HEK293 (cell line): ENCODE measurements at regions not wholly inside any gene's neighbourhood (a gene's known extent, or its start where the extent isn't known, plus 50 kb on each side); places are given as distances from the start of the nearest gene placed in this dataset.

Experiments
- CTCF ChIA-PET: fragments of 350-600 bp; formaldehyde crosslinking; extraction: SDS; loops from one replicate; lab custom pipeline; 2021; ENCODE audit warnings: antibody characterized with exemption; lab: Yijun Ruan, JAX
- POLR2A ChIA-PET: fragments of 300-600 bp; formaldehyde crosslinking; extraction: SDS; loops from one replicate; lab custom pipeline; 2020; ENCODE audit warnings: antibody characterized with exemption, inconsistent platforms; lab: Yijun Ruan, JAX
- H3K27ac ChIP-seq: fragments of 200-500 bp; sonication (Bioruptor generic); 2 replicates; pipeline ENCODE4 v1.5.1; 2014; ENCODE audit warnings: low read depth, low read length, control low read depth, inconsistent platforms; ENCODE audit errors: extremely low read depth
- H3K36me3 ChIP-seq, 2 experiments: fragments of 200-500 bp in 1 of 2; sonication (Bioruptor generic) in 1 of 2; 1 replicate in 1 of 2; 2 replicates in 1 of 2; pipeline ENCODE4 v1.5.1; 2014 to 2017; ENCODE audit warnings: inconsistent platforms in 2 of 2, low read length in 2 of 2; ENCODE audit not compliant: control insufficient read depth in 2 of 2, insufficient read depth in 1 of 2
- H3K4me1 ChIP-seq: fragments of 200-500 bp; sonication (Bioruptor generic); 2 replicates; pipeline ENCODE4 v1.5.1; 2014; ENCODE audit warnings: mild to moderate bottlenecking, low read length, inconsistent platforms; ENCODE audit not compliant: control insufficient read depth, insufficient read depth
- H3K4me3 ChIP-seq: 2 replicates; pipeline ENCODE4 v1.5.1; 2011; ENCODE audit warnings: low read depth, mild to moderate bottlenecking, control low read depth, low read length, moderate library complexity
- H3K9me3 ChIP-seq: fragments of 200-500 bp; sonication (Bioruptor generic); 2 replicates; pipeline ENCODE4 v1.5.1; 2014; ENCODE audit warnings: low read depth, low read length, inconsistent platforms; ENCODE audit not compliant: control insufficient read depth, insufficient read depth
- KLF17 ChIP-seq: fragments of 450-650 bp; formaldehyde crosslinking; IDR thresholded peaks from 2 replicates; pipeline ENCODE4 v1.5.1; 2016; ENCODE audit warnings: missing biosample characterization, missing genetic modification characterization
- KLF7 ChIP-seq: fragments of 450-650 bp; formaldehyde crosslinking; IDR thresholded peaks from 2 replicates; pipeline ENCODE4 v1.5.1; 2016; ENCODE audit warnings: missing biosample characterization, missing genetic modification characterization, borderline replicate concordance
- PRDM1 ChIP-seq: fragments of 450-650 bp; formaldehyde crosslinking; IDR thresholded peaks from 2 replicates; pipeline ENCODE4; 2016; ENCODE audit warnings: missing biosample characterization, missing genetic modification characterization
- REST ChIP-seq: fragments of 450-650 bp; formaldehyde crosslinking; IDR thresholded peaks from 2 replicates; pipeline ENCODE4 v1.5.1; 2016; ENCODE audit warnings: missing biosample characterization, missing genetic modification characterization
- SP3 ChIP-seq: fragments of 450-650 bp; formaldehyde crosslinking; IDR thresholded peaks from 2 replicates; pipeline ENCODE4 v1.5.1; 2016; ENCODE audit warnings: missing biosample characterization, missing genetic modification characterization
- ZBTB11 ChIP-seq: fragments of 450-650 bp; formaldehyde crosslinking; conservative IDR thresholded peaks from 2 replicates; pipeline ENCODE4 v1.5.1; 2016; ENCODE audit warnings: low read depth, missing biosample characterization, missing genetic modification characterization
- ZNF16 ChIP-seq: fragments of 450-650 bp; formaldehyde crosslinking; IDR thresholded peaks from 2 replicates; pipeline ENCODE4 v1.5.1; 2016; ENCODE audit warnings: low read depth, missing biosample characterization, missing genetic modification characterization
- ZNF202 ChIP-seq: fragments of 450-650 bp; formaldehyde crosslinking; IDR thresholded peaks from 2 replicates; pipeline ENCODE4 v1.5.1; 2016; ENCODE audit warnings: missing biosample characterization, missing genetic modification characterization, borderline replicate concordance
- ZNF266 ChIP-seq: fragments of 450-650 bp; formaldehyde crosslinking; IDR thresholded peaks from 2 replicates; pipeline ENCODE4 v1.5.1; 2016; ENCODE audit warnings: missing biosample characterization, missing genetic modification characterization, low read depth
- ZNF292 ChIP-seq: fragments of 450-650 bp; formaldehyde crosslinking; IDR thresholded peaks from 2 replicates; pipeline ENCODE4 v1.5.1; 2016; ENCODE audit warnings: low read depth, missing biosample characterization, missing genetic modification characterization, borderline replicate concordance
- ZNF302 ChIP-seq: fragments of 450-650 bp; formaldehyde crosslinking; IDR thresholded peaks from 2 replicates; pipeline ENCODE4 v1.5.1; 2016; ENCODE audit warnings: missing biosample characterization, missing genetic modification characterization, low read depth
- ZNF398 ChIP-seq: fragments of 450-650 bp; formaldehyde crosslinking; IDR thresholded peaks from 2 replicates; pipeline ENCODE4 v1.5.1; 2017; ENCODE audit warnings: missing biosample characterization, missing genetic modification characterization
- ZNF433 ChIP-seq: fragments of 450-650 bp; formaldehyde crosslinking; IDR thresholded peaks from 2 replicates; pipeline ENCODE4 v1.5.1; 2016; ENCODE audit warnings: missing biosample characterization, missing genetic modification characterization, low read depth
- ZNF473 ChIP-seq: fragments of 450-650 bp; formaldehyde crosslinking; IDR thresholded peaks from 2 replicates; pipeline ENCODE4 v1.5.1; 2017; ENCODE audit warnings: missing biosample characterization, missing genetic modification characterization
- ZNF48 ChIP-seq: fragments of 450-650 bp; formaldehyde crosslinking; IDR thresholded peaks from 2 replicates; pipeline ENCODE4 v1.5.1; 2016; ENCODE audit warnings: missing biosample characterization, missing genetic modification characterization
- ZNF626 ChIP-seq: fragments of 450-650 bp; sonication (Bioruptor Pico); formaldehyde crosslinking; IDR thresholded peaks from 2 replicates; pipeline ENCODE4 v1.5.1; 2018; ENCODE audit warnings: missing biosample characterization, missing genetic modification characterization, inconsistent platforms
- ZNF701 ChIP-seq: fragments of 450-650 bp; formaldehyde crosslinking; IDR thresholded peaks from 2 replicates; pipeline ENCODE4 v1.5.1; 2016; ENCODE audit warnings: missing biosample characterization, missing genetic modification characterization
- ZNF768 ChIP-seq: fragments of 450-650 bp; formaldehyde crosslinking; IDR thresholded peaks from 2 replicates; pipeline ENCODE4 v1.5.1; 2018; ENCODE audit warnings: missing biosample characterization, mild to moderate bottlenecking, missing genetic modification characterization

GRCh38 chrX:36753602-36754001 is 254.6 kb upstream of the FAM47C start:
- TF ChIP-seq REST (tag by site-specific recombination) (no peak), ZNF626 (tag by site-specific recombination) (no peak), KLF17 (tag by site-specific recombination) (no peak), ZNF266 (tag by site-specific recombination) (no peak), ZNF202 (tag by site-specific recombination) (no peak), ZNF302 (no peak), KLF7 (tag by site-specific recombination) (no peak), ZNF768 (tag by site-specific recombination) (no peak), ZNF701 (no peak)
- CTCF ChIA-PET: interaction anchor here (0.6 kb wide), 1 partner anchor 308 kb away, joined by 3 read pairs; no protein-coding TSS in a partner anchor
- Histone ChIP-seq H3K27ac (no peak overlapping the region), H3K9me3 (no peaks in the 10 kb centered on the region), H3K4me3 (no peak overlapping the region), H3K36me3 (no peaks in the 10 kb centered on the region), H3K4me1 (no peaks in the 10 kb centered on the region)
- POLR2A ChIA-PET: no interaction called here

- Histone ChIP-seq H3K4me1 (no peaks in the 10 kb centered on the region), H3K36me3 (no peaks in the 10 kb centered on the region), H3K27ac (no peak overlapping the region), H3K4me3 (no peak overlapping the region), H3K9me3 (no peaks in the 10 kb centered on the region)
- ChIA-PET CTCF (no interaction called here), POLR2A (no interaction called here)
- TF ChIP-seq ZNF48 (tag by site-specific recombination) (no peak), ZBTB11 (tag by site-specific recombination) (no peak), ZNF433 (tag by site-specific recombination) (no peak), SP3 (tag by site-specific recombination) (no peak), PRDM1 (tag by site-specific recombination) (no peak), ZNF398 (tag by site-specific recombination) (no peak), ZNF16 (tag by site-specific recombination) (no peak), ZNF473 (tag by site-specific recombination) (no peak), ZNF292 (tag by site-specific recombination) (no peak)
Measured at GRCh38 chrX:36787752-36788151, 220.4 kb upstream of the FAM47C start.
